Endothelial cell of umbilical vein (primary cell): ENCODE measurements at regions not wholly inside any gene's neighbourhood (a gene's known extent, or its start where the extent isn't known, plus 50 kb on each side); places are given as distances from the start of the nearest gene placed in this dataset.

ENCODE experiments used
- BruUV-seq: library from RNA; stranded (reverse); fragments of 400-500 nt; replicated peaks from 2 replicates; lab custom pipeline; 2021; lab: Mats Ljungman, UMichigan
- CTCF ChIA-PET: fragments of 300-600, 350-600 bp; sonication (Branson Sonifier 250); formaldehyde crosslinking; loops from one replicate; lab custom pipeline; 2021; ENCODE audit warnings: antibody characterized with exemption, inconsistent platforms; lab: Charles Lee
- POLR2A ChIA-PET: fragments of 300-600, 350-600 bp; sonication (Branson Sonifier 250); formaldehyde crosslinking; loops from one replicate; lab custom pipeline; 2021; ENCODE audit warnings: antibody characterized with exemption, inconsistent platforms; lab: Charles Lee
- DNase-seq: peaks from one replicate; pipeline ENCODE4 v3.0.0-alpha.2; 2011; ENCODE audit warnings: low read depth, low spot score
- FAIRE-seq: peaks from 2 replicates; lab custom pipeline; 2011; peaks lifted over from hg19 to GRCh38; lab: Jason Lieb, UNC
- H2AFZ ChIP-seq: 2 replicates; pipeline ENCODE4 v1.6.0; 2012; ENCODE audit warnings: low read depth, low read length, control low read depth, inconsistent platforms
- H3K27ac ChIP-seq: 2 replicates; pipeline ENCODE4 v1.5.1; 2011; ENCODE audit warnings: low read depth, mild to moderate bottlenecking, control low read depth, low read length, moderate library complexity; ENCODE audit not compliant: insufficient read depth
- H3K27me3 ChIP-seq, 2 experiments: 2 replicates each; pipeline versions ENCODE4 v1.6.0 to v1.6.1; 2011; ENCODE audit warnings: low read length in 2 of 2, mixed read lengths in 1 of 2; ENCODE audit not compliant: control insufficient read depth in 2 of 2, insufficient read depth in 2 of 2
- H3K36me3 ChIP-seq, 2 experiments: 2 replicates in 1 of 2; 3 replicates in 1 of 2; pipeline ENCODE4 v1.5.1; 2011; ENCODE audit warnings: low read length in 2 of 2, mild to moderate bottlenecking in 1 of 2, moderate library complexity in 1 of 2; ENCODE audit not compliant: control insufficient read depth in 2 of 2, insufficient read depth in 2 of 2; ENCODE audit errors: extremely low read depth in 1 of 2
- H3K4me1 ChIP-seq: 3 replicates; pipeline ENCODE4 v1.5.1; 2011; ENCODE audit warnings: mild to moderate bottlenecking, low read length; ENCODE audit not compliant: control insufficient read depth, insufficient read depth; ENCODE audit errors: extremely low read depth
- H3K4me2 ChIP-seq: 2 replicates; pipeline ENCODE4 v1.6.1; 2011; ENCODE audit warnings: low read length, control low read depth, mixed read lengths; ENCODE audit not compliant: insufficient read depth
- H3K4me3 ChIP-seq, 3 experiments: fragments of 200-600 bp in 1 of 3; sonication (generic), shearing (Covaris generic) in 1 of 3; replicated peaks in 1 of 3; 2 replicates each; pipeline ENCODE4 v1.5.1; 2011 to 2016; ENCODE audit warnings: control low read depth in 3 of 3, low read length in 3 of 3, mild to moderate bottlenecking in 2 of 3, inconsistent platforms in 1 of 3, low read depth in 1 of 3, moderate library complexity in 1 of 3; ENCODE audit not compliant: insufficient read depth in 1 of 3
- H3K79me2 ChIP-seq: 2 replicates; pipeline ENCODE4 v1.6.0; 2012; ENCODE audit warnings: low read length, inconsistent platforms; ENCODE audit not compliant: control insufficient read depth, insufficient read depth
- H3K9ac ChIP-seq: replicated peaks from 2 replicates; pipeline ENCODE3; 2011; ENCODE audit warnings: low read length, control low read depth; ENCODE audit not compliant: insufficient read depth; ENCODE audit errors: extremely low read depth
- H3K9me1 ChIP-seq: replicated peaks from 3 replicates; pipeline ENCODE4 v1.6.0; 2011; ENCODE audit warnings: mild to moderate bottlenecking, low read length; ENCODE audit not compliant: control insufficient read depth, insufficient read depth; ENCODE audit errors: extremely low read depth
- H3K9me3 ChIP-seq: replicated peaks from 2 replicates; pipeline ENCODE4 v1.5.1; 2012; ENCODE audit warnings: low read length, inconsistent platforms; ENCODE audit not compliant: control insufficient read depth, insufficient read depth
- H4K20me1 ChIP-seq: replicated peaks from 2 replicates; pipeline ENCODE3; 2011; ENCODE audit warnings: mild to moderate bottlenecking, low read length; ENCODE audit not compliant: control insufficient read depth, insufficient read depth; ENCODE audit errors: extremely low read depth
- EZH2 ChIP-seq: IDR thresholded peaks from 2 replicates; pipeline ENCODE4 v1.6.1; 2012; ENCODE audit warnings: borderline replicate concordance, low read depth, mild to moderate bottlenecking, moderate library complexity, low read length, inconsistent platforms; ENCODE audit not compliant: severe bottlenecking
- FOS ChIP-seq: IDR thresholded peaks from 2 replicates; pipeline ENCODE4 v1.6.1; 2011; ENCODE audit warnings: mild to moderate bottlenecking, low read length, moderate library complexity, borderline replicate concordance; ENCODE audit not compliant: insufficient read depth
- GATA2 ChIP-seq: IDR thresholded peaks from 2 replicates; pipeline ENCODE4 v1.7.0; 2011; ENCODE audit warnings: low read depth, mild to moderate bottlenecking, moderate library complexity, mixed read lengths, low read length; ENCODE audit not compliant: insufficient read length, insufficient read depth
- JUN ChIP-seq: IDR thresholded peaks from 2 replicates; pipeline ENCODE4 v1.6.1; 2011; ENCODE audit warnings: borderline replicate concordance, low read depth; ENCODE audit not compliant: insufficient read length, insufficient read depth
- MYC ChIP-seq: IDR thresholded peaks from one replicate; pipeline ENCODE4 v1.6.1; 2011; ENCODE audit warnings: mild to moderate bottlenecking, low read depth, low read length
- POLR2A ChIP-seq: IDR thresholded peaks from 2 replicates; pipeline ENCODE4 v1.6.1; 2012; ENCODE audit warnings: low read depth, mild to moderate bottlenecking, control low read depth, low read length
- POLR2AphosphoS5 ChIP-seq: IDR thresholded peaks from 2 replicates; pipeline ENCODE4 v1.6.1; 2012; ENCODE audit warnings: low read depth, mild to moderate bottlenecking, control low read depth, low read length, moderate library complexity; ENCODE audit not compliant: insufficient read depth
- dilution Hi-C: fragments of 300-500 bp; cut with MboI; formaldehyde crosslinking; loops from one replicate; pipeline ENCODE4 v1.15.0; 2019; ENCODE audit warnings: low sequenced_read_pairs; ENCODE audit not compliant: extremely low pct_ligation_motif_present
- intact Hi-C: fragments of 100-400 bp; cut with micrococcal nuclease; formaldehyde crosslinking; loops from one replicate; pipeline ENCODE4 v1.10.0; 2022
- TF ChIP-seq, protein P1 (sequence below): IDR thresholded peaks from 2 replicates; pipeline ENCODE4 v1.6.1; 2011; ENCODE audit not compliant: insufficient read depth, insufficient read length
- TF ChIP-seq, protein P2 (sequence below), 2 donors: IDR thresholded peaks; 1 replicate in 1 of 2; 2 replicates in 1 of 2; pipeline ENCODE4 v1.5.1; 2011; ENCODE audit warnings: low read length in 2 of 2, mild to moderate bottlenecking in 2 of 2, moderate library complexity in 2 of 2, control low read depth in 1 of 2, inconsistent platforms in 1 of 2, low read depth in 1 of 2; ENCODE audit not compliant: insufficient read depth in 1 of 2; ENCODE audit errors: extremely low read depth in 1 of 2

GRCh38 chr4:26194764-26195163 lies 126.0 kb upstream of the RBPJ start:
- Histone ChIP-seq H3K9ac (no peak overlapping the region), H3K4me1 (no peaks in the 10 kb centered on the region), H3K9me3 (no peaks in the 10 kb centered on the region), H4K20me1 (no peaks in the 10 kb centered on the region), H3K27me3 (no peaks in the 10 kb centered on the region), H3K79me2 (no peaks in the 10 kb centered on the region), H3K27ac (no peak overlapping the region), H3K36me3 (no peaks in the 10 kb centered on the region), H3K4me3 (no peak overlapping the region), H2AFZ (no peak overlapping the region), H3K9me1 (no peaks in the 10 kb centered on the region), H3K4me2 (no peak overlapping the region)
- no TSS peak for BruUV-seq
- ChIA-PET CTCF (interaction anchor here (0.7 kb wide), 1 partner anchor 13 kb away, joined by 3 read pairs; no protein-coding TSS in a partner anchor), POLR2A (no interaction called here)
- FAIRE-seq (no peak), DNase-seq (no peak)
- dilution Hi-C loops = no loop called here
- TF ChIP-seq EZH2 (no peak), GATA2 (no peak), POLR2AphosphoS5 (no peak), MYC (no peak), JUN (no peak), FOS (no peak), POLR2A (no peak)
- TF ChIP-seq, protein P1, sequence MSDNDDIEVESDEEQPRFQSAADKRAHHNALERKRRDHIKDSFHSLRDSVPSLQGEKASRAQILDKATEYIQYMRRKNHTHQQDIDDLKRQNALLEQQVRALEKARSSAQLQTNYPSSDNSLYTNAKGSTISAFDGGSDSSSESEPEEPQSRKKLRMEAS = no peak
- TF ChIP-seq, protein P2, sequence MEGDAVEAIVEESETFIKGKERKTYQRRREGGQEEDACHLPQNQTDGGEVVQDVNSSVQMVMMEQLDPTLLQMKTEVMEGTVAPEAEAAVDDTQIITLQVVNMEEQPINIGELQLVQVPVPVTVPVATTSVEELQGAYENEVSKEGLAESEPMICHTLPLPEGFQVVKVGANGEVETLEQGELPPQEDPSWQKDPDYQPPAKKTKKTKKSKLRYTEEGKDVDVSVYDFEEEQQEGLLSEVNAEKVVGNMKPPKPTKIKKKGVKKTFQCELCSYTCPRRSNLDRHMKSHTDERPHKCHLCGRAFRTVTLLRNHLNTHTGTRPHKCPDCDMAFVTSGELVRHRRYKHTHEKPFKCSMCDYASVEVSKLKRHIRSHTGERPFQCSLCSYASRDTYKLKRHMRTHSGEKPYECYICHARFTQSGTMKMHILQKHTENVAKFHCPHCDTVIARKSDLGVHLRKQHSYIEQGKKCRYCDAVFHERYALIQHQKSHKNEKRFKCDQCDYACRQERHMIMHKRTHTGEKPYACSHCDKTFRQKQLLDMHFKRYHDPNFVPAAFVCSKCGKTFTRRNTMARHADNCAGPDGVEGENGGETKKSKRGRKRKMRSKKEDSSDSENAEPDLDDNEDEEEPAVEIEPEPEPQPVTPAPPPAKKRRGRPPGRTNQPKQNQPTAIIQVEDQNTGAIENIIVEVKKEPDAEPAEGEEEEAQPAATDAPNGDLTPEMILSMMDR (IDR thresholded peaks at IDR 0.05; ENCODE audit: extremely low read depth in 1 of 2, insufficient read depth in 1 of 2, low read depth in 1 of 2, low read length in 2 of 2) = no peak
- intact Hi-C loops = no loop called here
